Natural killer cell (primary cell): ENCODE measurements at regions not wholly inside any gene's neighbourhood (a gene's known extent, or its start where the extent isn't known, plus 50 kb on each side); places are given as distances from the start of the nearest gene placed in this dataset.

Source experiments
- ATAC-seq, 3 donors: fragments of 150-1000 bp in 2 of 3; fragments of 200-7000 bp in 1 of 3; cut with Tn5 transposase; 1 replicate in 1 of 3; 2 replicates in 2 of 3; pipeline ENCODE4 v1.10.0; 2021; ENCODE audit warnings: mild to moderate bottlenecking in 2 of 3, moderate library complexity in 2 of 3
- DNase-seq, 2 donors: peaks; one replicate each; pipeline versions ENCODE4 v3.0.0 to v3.0.0-alpha.2; 2013 to 2021; ENCODE audit warnings: mixed read lengths in 1 of 2
- H3K27ac ChIP-seq: one replicate; pipeline ENCODE4 v1.5.1; 2013; ENCODE audit warnings: mild to moderate bottlenecking, low read length
- H3K27me3 ChIP-seq: one replicate; pipeline ENCODE4 v1.6.1; 2013; ENCODE audit warnings: low read length; ENCODE audit not compliant: control insufficient read depth, insufficient read depth
- H3K36me3 ChIP-seq: one replicate; pipeline ENCODE4 v1.6.1; 2013; ENCODE audit warnings: low read length; ENCODE audit not compliant: control insufficient read depth, insufficient read depth
- H3K4me1 ChIP-seq: one replicate; pipeline ENCODE4 v1.6.1; 2013; ENCODE audit warnings: low read length; ENCODE audit not compliant: control insufficient read depth, insufficient read depth
- H3K4me3 ChIP-seq: one replicate; pipeline ENCODE4 v1.5.1; 2013; ENCODE audit warnings: low read length
- H3K9me3 ChIP-seq: one replicate; pipeline ENCODE4 v1.6.1; 2013; ENCODE audit warnings: low read length; ENCODE audit not compliant: control insufficient read depth, insufficient read depth
- H3K27ac Mint-ChIP-seq, 2 donors: one replicate each; pipeline ENCODE4 v1.8.0; 2022; ENCODE audit warnings: mild to moderate bottlenecking in 2 of 2, mixed read lengths in 2 of 2, moderate library complexity in 1 of 2
- H3K27me3 Mint-ChIP-seq, 2 donors: one replicate each; pipeline ENCODE4 v1.8.0; 2022; ENCODE audit warnings: low read depth in 2 of 2, mixed read lengths in 2 of 2
- H3K36me3 Mint-ChIP-seq: one replicate; pipeline ENCODE4 v1.8.0; 2022; ENCODE audit warnings: mixed read lengths
- H3K4me1 Mint-ChIP-seq, 2 donors: one replicate each; pipeline ENCODE4 v1.8.0; 2022; ENCODE audit warnings: mixed read lengths in 2 of 2
- H3K4me3 Mint-ChIP-seq: one replicate; pipeline ENCODE4 v1.8.0; 2022; ENCODE audit warnings: mild to moderate bottlenecking, moderate library complexity, mixed read lengths
- H3K9me3 Mint-ChIP-seq, 2 donors: one replicate each; pipeline ENCODE4 v1.8.0; 2022; ENCODE audit warnings: mixed read lengths in 2 of 2
- WGBS: methylation state at CpG from one replicate; pipeline ENCODE4 v1.1.7; 2013; ENCODE audit warnings: missing lambda C conversion rate; ENCODE audit not compliant: insufficient coverage; 5-methylcytosine and 5-hydroxymethylcytosine counted together
- intact Hi-C: fragments of 100-400 bp; cut with micrococcal nuclease; formaldehyde crosslinking; loops from one replicate; pipeline ENCODE4 v1.14.2; 2022
- TF ChIP-seq, protein P1 (sequence below): fragments of 200-600 bp; IDR thresholded peaks from one replicate; pipeline ENCODE4 v1.8.0; 2022; ENCODE audit warnings: antibody characterized with exemption

DNA sequence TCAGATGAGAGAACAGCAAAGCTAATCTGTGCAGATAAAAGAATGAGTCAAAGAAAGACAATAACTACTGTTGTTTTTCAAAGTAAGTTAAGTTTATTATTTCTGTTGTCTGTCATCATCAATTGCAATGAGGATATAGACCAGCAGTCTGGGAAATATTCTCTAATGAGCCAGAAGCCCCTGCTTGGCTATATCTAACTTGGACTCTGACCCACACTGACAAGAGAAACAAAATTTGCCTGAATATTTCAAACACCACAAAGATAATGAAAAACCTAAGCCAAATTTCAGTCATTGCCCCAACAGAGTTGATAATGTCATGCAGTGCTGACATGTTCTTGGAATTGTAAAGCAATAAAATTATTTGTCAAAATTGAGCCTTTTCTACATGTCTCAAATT, 115.0 kb upstream of the PRDX4 start:
- H3K27me3 ChIP-seq, result no peaks in the 10 kb centered on the region

DNA sequence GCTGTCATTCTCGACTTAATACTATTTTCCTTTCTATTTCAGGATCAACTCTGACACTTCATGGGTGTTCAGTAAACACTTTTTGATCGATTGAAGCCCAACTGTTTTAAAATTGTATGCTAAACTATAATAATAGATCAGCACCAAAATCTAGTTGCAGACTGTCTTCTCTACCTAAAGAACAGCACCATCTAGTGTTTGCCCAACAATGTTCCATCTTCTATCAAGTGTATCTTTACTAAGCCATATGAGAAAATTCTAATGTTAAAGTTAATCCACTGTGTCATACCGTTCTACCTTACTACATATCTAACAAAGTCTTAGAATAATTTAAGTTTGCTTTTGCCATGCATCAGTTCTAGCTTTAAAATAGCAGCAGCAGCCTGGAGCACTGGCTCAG, 113.0 kb upstream of the PRDX4 start:
- H3K4me3 ChIP-seq, result no peak overlapping the region
- no peaks in the 10 kb centered on the region for H3K36me3 ChIP-seq
- H3K27me3 ChIP-seq, result no peaks in the 10 kb centered on the region
- TF ChIP-seq, protein P1, sequence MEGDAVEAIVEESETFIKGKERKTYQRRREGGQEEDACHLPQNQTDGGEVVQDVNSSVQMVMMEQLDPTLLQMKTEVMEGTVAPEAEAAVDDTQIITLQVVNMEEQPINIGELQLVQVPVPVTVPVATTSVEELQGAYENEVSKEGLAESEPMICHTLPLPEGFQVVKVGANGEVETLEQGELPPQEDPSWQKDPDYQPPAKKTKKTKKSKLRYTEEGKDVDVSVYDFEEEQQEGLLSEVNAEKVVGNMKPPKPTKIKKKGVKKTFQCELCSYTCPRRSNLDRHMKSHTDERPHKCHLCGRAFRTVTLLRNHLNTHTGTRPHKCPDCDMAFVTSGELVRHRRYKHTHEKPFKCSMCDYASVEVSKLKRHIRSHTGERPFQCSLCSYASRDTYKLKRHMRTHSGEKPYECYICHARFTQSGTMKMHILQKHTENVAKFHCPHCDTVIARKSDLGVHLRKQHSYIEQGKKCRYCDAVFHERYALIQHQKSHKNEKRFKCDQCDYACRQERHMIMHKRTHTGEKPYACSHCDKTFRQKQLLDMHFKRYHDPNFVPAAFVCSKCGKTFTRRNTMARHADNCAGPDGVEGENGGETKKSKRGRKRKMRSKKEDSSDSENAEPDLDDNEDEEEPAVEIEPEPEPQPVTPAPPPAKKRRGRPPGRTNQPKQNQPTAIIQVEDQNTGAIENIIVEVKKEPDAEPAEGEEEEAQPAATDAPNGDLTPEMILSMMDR, result no peak
- no peaks in the 10 kb centered on the region for H3K9me3 ChIP-seq
- Mint-ChIP-seq H3K36me3 (no peaks in the 10 kb centered on the region), H3K27me3 (peaks cover 6 to 8% of the 10 kb centered on the region in 2 donors), H3K9me3 (peaks cover 0 to 6% of the 10 kb centered on the region in 2 donors), H3K4me1 (no peaks in the 10 kb centered on the region), H3K4me3 (no peak overlapping the region), H3K27ac (no peak overlapping the region)
- no peaks in the 10 kb centered on the region for H3K4me1 ChIP-seq
- intact Hi-C loops, result no loop called here
- no CpG with 5 or more reads among the region's 3 CpGs for WGBS
- ATAC-seq (no peak), DNase-seq (no peak)
- no peak overlapping the region for H3K27ac ChIP-seq

More for the DNA sequence above, 115.0 kb upstream of the PRDX4 start:
- DNase-seq (no peak), ATAC-seq (no peak)
- Histone ChIP-seq H3K4me3 (no peak overlapping the region), H3K4me1 (no peaks in the 10 kb centered on the region), H3K9me3 (no peaks in the 10 kb centered on the region), H3K27ac (no peak overlapping the region), H3K36me3 (no peaks in the 10 kb centered on the region)
- Mint-ChIP-seq H3K27ac (no peak overlapping the region), H3K36me3 (no peaks in the 10 kb centered on the region), H3K27me3 (peaks cover 6 to 8% of the 10 kb centered on the region in 2 donors), H3K4me1 (no peaks in the 10 kb centered on the region), H3K9me3 (peaks cover 0 to 5% of the 10 kb centered on the region in 2 donors), H3K4me3 (no peak overlapping the region)
- TF ChIP-seq, protein P1, result no peak
- intact Hi-C loops, result no loop called here

DNA sequence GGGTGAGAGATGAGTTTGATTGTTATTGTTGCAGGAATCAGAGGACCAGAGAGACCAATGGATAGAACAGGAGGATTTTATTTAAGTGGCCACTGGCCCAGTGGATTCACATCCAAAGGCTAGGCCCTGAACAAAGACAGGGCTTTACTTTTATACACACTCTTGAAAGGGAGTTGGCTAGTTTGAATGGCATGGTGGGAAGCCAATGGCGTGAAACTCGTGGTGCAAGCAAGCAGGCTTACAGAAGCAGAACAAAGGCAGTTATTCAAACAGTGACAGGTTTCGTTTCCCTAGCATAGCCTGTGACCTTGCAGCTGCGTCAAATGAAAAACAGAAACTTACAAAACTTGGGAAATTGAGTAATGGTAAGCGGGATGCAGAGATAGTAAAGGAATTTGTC, 110.2 kb upstream of the PRDX4 start:
- WGBS, result 72% methylated on average over 5 of the region's 5 CpGs
- Histone ChIP-seq H3K27ac (no peak overlapping the region), H3K4me3 (no peak overlapping the region), H3K36me3 (no peaks in the 10 kb centered on the region), H3K4me1 (no peaks in the 10 kb centered on the region), H3K9me3 (no peaks in the 10 kb centered on the region), H3K27me3 (no peaks in the 10 kb centered on the region)
- no peaks in the 10 kb centered on the region for H3K27me3 Mint-ChIP-seq
- no peaks in the 10 kb centered on the region for H3K36me3 Mint-ChIP-seq
- H3K27ac Mint-ChIP-seq, result no peak overlapping the region
- no peak overlapping the region for H3K4me3 Mint-ChIP-seq
- no peaks in the 10 kb centered on the region for H3K4me1 Mint-ChIP-seq
- ATAC-seq (no peak), DNase-seq (no peak)
- intact Hi-C loops, result no loop called here
- peaks cover 0 to 11% of the 10 kb centered on the region in 2 donors for H3K9me3 Mint-ChIP-seq
- TF ChIP-seq, protein P1, result no peak

DNA sequence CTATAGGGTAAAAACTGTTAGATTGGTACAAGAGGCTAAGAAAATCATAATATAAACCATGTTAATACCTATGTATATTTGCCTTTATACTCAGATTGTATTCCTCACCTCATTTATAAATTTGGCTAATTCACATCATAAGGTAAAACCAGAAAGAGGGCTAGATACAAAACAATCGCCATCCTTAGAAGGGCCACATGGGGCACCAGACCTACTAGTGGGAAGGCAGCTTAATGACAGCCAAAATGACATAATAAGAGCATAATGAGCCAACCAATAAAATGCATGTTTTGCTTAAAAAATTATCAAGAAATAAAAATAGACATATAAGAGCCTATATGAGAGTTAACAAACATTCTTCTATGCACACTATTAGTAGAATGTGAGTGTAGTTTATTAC, 107.3 kb upstream of the PRDX4 start:
- Mint-ChIP-seq H3K27ac (no peak overlapping the region), H3K4me3 (no peak overlapping the region), H3K36me3 (no peaks in the 10 kb centered on the region), H3K4me1 (no peaks in the 10 kb centered on the region), H3K27me3 (no peaks in the 10 kb centered on the region), H3K9me3 (peaks cover 2 to 11% of the 10 kb centered on the region in 2 donors)
- no peak for ATAC-seq
- H3K27me3 ChIP-seq, result no peaks in the 10 kb centered on the region
- WGBS, result 100% methylated on average over 1 of the region's 1 CpG
- TF ChIP-seq, protein P1, result no peak
- no peak for DNase-seq
- no peaks in the 10 kb centered on the region for H3K9me3 ChIP-seq
- no peak overlapping the region for H3K4me3 ChIP-seq
- H3K27ac ChIP-seq, result no peak overlapping the region
- no peaks in the 10 kb centered on the region for H3K4me1 ChIP-seq
- intact Hi-C loops, result no loop called here
- no peaks in the 10 kb centered on the region for H3K36me3 ChIP-seq
